HG03378 (cell line): ENCODE measurements at regions not wholly inside any gene's neighbourhood (a gene's known extent, or its start where the extent isn't known, plus 50 kb on each side); places are given as distances from the start of the nearest gene placed in this dataset.
A peak's percentile ranks its signal among the peaks of the same experiment; 100 is the strongest.

Experiments
- ATAC-seq: cut with Tn5 transposase; IDR thresholded peaks from one replicate; pipeline ENCODE4 v1.9.1; 2021; ENCODE audit warnings: mild to moderate bottlenecking, moderate library complexity; ENCODE audit not compliant: unreplicated experiment

DNA sequence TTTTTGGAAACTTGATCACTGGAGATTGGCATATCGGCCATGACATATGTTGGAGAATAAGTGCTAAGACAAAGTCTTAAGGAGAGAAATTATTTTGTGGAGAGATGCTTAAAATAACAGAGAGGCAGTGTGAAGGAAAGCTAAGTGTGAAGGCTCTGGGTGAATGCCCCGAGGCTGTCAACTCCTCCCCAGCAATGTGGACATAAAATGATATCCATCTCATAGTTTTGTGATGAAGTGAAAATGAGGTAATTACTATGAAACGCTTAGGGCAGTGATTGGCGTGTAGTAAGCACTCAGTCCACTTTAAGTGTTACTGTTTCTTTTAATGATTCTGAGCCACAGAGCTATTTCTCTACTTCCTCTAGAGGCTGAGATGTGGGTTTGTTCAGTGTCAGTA, 195.8 kb upstream of the KLF12 start:
- no peak for ATAC-seq

DNA sequence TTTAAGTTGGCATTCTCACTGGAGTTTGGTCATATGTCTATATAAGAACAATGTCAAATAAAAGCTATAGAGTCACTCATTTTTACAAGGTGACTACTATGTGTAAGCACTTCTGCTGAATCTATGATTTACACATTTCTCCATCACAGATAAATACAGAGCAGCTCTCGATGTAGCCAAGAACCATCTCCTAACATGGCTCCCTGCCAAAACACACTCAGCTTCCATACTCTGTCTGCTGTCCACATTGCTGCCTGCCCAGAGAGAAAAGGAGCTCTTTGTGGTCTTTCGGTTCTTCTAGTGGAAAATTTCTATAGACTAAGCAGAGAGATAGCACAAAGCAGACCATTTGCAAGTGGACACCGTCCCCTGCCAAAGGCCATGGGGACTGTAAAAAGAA, 190.9 kb upstream of the KLF12 start:
- no peak for ATAC-seq

DNA sequence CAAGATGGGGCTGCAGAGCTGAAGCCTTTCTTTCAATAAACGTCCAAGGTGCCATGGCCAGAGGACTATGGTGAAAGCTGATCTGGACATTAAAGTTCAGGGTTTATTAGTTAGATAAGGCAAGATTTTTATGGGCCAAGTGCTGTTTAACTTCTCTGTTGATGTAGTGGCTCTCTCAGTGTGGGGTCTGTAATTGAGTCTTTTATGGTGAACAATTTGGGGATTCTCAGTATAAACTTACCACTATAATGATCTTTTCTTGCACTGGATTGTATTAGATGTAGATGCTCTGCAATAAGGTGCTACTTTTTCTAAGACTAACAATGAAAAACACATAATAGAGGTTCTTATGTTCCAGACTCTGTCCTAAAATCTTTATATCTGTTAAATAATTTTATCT, 190.1 kb upstream of the KLF12 start:
- no peak for ATAC-seq

DNA sequence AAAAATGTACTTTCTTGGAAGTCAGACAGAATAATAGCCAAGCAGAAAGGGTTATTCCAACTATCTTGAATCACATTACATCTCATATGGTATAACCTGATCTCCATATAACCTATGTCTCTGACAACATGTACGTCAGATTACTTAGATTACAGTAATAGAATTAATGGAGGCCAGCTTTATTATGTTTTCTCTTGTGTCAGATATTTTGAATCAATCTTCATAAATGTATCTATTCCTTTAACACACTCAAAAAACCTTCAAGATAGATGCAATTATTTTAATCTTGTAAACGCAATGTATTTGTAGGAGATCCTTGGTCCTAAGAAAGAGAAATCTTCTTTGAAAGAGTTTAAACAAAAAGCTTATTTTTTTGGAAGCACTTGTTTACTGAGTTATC, 188.4 kb upstream of the KLF12 start:
- ATAC-seq = no peak

DNA sequence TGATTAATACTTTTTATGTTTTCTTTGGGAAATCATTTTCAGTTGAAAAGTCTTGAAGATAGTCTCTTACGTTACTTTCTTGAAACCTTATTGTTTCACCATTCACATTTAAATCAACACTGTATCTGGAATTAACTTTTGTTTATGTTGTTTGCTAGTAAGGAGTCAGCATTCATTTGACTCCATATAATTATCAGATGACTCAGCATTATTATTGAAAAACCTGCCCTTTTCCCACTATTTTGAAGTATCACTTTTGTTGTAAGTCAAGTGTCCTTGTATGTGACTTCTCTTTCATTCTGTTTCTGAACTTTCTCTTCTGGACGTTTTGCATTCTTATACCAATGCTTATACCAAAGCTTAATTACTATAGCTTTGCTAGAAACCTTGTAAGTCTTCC, 186.1 kb upstream of the KLF12 start:
- ATAC-seq = no peak

DNA sequence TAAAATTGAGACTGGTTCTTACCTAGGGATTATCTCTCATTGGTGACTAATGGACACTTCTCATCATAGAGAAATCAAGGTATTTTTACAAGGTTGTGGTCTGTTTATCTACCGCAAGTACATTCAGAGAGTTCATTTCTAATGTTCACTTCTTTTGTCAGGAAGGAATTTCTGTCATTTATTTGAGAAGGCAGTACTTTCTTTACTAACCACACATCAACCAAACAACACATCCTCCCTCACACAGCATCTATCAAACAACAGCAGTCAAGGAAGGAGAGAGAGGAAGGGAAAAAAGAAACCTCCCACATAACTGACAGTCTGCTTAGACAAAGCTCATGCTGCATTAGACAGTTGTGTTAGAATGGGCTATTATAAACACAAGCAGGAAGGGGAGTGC, 182.3 kb upstream of the KLF12 start:
- ATAC-seq = no peak

DNA sequence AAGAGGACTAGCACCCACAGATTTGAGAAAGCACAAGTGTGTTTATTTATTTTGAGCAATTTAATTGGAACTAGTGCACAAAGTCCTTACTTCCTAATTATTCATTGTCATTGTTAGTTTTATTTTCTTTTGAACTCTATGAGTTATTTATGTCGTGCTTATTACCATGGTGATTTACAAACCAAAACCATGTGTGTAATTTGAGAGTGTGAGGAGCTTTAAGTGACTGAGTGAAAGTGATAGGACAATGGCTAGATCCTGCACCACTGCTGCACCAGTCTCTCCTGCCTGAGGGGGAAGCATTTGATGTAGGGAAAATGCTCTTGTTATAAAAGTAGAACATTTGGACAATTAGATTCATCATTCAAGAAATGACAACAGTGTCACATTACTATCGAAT, 172.3 kb upstream of the KLF12 start:
- ATAC-seq = no peak

DNA sequence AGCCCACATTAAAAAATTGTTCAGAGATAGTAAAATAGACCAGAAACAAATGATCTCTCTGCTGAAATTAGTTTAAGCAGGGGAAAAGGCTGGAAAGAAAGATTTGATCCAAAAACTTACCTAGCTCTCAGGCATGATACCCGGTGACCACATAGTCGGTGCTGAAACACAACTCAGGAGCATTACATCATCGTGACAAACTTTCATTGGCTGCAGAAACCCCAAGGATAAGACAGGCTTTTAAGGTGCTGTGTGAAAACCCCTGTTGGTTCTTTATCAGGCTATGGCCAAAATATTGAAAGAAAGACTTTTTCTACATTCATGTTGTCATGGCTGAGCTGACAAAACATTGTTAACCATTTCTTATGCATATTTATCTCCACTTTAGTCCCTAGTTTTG, 171.7 kb upstream of the KLF12 start:
- no peak for ATAC-seq

DNA sequence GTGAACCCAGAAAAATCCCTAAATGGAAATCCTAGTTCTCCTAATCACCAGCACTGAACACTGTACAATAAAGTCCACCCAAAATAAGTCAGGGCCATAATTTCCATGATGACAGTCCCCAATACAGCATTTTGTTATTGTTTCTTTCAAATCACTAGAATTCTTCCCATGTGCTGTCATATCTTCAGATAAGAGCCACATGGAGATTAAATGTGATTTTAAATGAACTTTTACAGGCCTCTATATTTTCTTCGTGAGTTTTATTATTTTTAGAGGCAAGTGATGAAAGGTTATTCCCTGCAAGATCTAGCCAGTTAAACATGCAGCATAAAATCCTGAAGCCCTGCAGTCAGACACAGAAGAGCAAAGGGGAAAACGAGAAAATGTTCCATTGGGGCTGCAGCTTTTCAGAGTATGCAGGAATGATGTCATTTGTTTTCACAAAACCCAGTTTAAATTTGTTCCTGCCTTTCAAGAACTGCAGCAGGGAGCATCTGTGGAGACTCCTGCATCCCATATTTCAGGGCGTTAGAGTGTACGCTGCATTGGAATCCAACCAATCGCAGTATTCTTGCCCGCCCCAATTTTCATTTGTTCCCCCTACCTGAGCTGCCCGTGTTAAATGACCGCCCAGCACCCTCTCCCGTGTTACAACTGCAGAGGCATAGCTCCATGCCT, 167.2 kb upstream of the KLF12 start:
- ATAC-seq = no peak

DNA sequence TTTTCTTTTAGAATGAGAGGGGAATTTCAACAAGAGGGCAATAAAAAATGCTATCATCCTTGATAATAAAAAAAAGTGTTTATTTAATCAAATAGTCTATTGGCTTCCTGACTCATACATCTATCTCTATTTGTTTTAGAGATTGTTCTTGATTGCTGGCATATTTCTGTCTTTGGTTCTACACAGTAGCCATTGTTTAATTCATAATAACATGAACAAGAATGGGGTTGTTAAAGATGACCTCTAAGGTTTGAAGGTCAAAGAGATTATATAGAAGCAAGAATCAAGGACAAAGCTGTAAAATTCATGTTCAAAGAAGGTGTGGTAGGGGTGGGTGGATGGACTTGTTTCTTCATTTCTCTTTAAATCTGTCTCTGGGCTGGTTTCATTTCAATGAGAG, 166.0 kb upstream of the KLF12 start:
- ATAC-seq = no peak

DNA sequence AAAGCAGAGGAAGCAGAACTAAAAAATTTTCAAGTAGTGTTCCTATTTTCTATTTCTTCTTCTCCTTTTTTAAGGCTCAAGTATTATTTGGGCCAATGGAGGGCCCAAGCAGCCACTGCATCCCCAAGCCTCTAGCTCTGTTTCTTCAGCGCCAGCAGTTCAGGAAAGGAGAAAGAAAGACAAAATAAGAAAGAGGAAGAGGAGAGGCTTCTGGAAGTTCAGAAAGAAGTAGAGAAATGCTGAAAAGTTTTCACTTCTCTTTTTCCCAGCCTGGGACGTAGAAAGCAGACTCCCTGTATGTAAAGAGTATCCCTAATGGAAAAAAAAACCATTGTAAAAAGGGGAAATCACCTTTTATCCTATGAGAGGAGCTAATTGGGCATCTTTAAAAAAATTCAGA, 165.5 kb upstream of the KLF12 start:
- ATAC-seq = no peak

DNA sequence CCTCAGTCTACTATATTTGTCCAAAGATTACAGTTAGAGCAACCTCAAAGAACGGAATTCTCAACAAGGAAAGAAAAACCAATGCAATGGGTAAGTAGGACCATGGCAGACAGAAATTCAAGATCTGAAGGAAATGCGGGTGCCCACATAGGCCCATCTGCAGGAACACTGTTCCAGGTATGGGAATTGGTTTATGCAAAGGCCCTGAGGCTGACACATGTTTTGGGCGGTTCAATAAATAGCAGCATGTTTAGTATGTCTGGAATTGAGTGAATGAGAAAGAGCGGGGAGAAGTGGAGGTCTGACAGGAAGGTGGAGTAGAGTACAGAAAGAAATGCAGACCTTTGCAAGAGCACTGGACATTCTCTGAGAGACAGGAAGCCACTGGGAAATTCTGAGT, 164.7 kb upstream of the KLF12 start:
- ATAC-seq = no peak

DNA sequence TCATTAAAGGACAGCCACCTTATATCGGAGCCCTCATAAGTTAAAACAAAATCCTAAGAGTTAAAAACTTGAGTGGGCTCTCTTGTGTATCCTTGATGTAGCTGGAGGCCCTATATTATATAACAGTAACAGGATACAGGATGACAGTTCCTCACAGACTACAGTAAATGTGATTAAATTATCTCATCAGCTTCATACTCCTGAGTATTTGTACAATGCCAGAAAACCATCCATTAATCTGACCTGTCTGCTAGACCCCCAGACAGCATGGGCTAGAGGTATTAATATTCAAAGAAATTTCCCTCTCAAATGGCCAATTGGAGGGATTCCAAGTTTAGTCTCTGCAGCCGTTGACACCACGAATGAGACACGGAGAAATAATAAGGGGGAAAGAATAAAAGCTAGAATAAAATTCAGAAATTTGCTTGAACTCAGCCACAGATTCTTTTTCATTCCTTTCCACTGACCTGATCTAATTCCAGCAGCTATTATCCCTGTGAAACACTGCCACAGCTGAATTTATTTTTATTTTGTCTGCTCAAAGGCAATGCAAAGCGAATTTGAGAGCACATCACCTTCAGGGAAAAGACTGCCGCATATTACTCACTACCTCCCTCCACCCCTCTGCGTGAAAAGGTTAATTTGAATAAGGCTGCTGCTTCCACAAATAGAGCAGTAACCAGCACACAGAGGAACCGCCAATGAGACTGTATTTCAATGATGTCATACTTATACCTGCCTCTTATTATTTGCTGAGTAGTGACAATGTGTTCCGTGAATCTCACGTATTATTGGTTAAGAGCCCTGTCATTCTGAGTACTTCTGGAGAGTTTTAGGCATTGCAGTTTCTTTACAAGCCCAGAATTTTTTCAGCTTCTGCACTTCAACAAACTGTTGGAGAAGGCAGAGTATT, 155.9 kb upstream of the KLF12 start:
- ATAC-seq = peak; percentile 79

DNA sequence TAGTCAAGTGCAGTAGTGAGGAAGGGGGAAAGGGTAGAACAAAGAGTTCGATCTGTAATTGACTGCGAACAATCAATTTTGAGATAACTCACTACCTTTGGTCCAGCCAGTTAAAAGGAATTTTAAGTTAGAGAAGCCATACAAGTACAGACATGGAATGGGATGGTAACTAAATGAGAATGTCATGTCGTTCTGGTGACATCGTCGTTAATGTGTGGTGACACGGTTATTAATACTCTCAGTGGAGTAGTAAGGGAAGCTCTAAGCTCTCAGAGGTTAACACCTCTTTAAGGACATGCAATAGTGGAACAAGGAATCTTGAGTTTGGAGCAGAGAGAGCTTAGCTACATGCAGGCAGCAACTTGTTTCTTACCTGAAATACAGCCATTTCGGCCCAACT, 154.9 kb upstream of the KLF12 start:
- ATAC-seq = no peak

DNA sequence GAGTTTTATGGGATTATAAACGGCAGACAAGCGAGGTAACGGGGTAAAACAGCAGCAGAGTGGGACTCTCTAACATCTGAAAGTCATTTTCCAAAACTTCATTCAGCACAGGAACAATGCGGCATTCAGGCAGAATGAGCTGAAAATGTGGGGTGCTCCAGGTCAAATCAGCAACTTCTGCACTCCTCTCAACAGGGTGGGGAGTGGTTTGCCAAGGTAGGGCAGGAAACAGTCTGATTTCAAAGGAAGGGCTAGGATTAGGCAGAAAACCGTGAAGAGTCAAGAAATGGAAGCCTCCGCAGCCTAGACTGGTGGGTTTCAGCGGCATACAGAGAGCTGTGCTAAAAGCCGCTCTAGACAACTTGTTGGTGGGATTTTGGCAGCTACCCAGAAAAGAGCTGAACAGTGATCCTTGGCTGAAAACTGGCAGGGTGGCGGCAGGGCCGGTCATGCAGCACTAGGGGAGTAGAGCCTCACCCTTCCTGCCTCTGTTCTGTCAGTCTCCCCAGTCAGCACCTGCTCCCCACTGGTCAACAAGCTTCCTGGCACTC, 154.2 kb upstream of the KLF12 start:
- ATAC-seq = no peak

DNA sequence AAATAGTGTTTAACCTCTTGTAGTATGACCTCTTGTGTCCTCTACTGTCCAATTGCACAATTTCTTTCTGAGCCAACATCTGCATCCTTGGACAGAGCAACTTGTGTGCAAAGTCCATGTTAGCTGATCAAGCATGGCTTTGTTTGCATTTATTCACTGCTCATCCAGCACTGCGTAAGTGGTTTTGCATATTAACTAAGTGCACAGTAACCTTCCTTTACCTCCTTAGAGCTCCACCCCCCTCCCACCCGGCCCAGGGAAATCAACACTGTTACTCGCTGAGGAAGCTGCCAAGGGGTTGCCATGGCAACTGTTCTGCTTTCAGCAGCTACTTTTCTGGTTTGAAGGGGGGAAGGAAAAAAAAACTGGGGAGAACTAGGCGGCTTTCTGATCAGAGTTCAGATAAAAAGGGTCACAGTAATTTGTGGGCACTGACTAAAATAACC, 153.5 kb upstream of the KLF12 start:
- ATAC-seq = peak; percentile 42

DNA sequence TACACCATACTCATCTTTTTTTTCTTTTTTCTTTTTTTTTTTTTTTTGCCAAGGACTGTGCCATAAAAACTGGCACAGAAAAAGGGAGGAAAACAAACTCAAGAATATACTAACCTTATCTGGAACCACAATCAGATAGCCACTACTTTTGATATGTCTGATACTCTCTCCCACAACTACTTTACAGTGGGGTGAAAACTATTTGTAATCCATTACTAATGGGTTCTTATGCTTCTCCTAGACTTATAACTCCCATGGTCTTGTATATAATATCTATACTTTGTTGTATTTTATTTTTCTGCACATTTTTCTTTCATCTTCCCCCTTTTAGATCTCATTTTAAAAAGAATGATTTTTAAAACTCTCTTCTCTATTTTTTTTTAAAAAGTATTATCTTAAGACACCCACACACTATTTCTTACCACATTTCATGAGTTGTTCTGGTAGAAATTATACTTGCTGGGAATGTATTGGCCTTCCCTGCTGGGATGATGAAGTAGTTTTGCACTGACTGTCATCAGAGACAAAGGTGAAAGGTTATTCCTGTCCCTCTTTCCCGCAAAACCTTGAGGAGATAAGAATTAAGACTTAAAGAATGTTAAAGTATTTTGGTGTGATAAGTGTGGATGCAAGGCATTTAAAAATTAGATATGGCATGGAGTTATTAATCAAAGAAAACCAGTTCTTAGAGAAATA, 146.7 kb upstream of the KLF12 start:
- ATAC-seq = no peak

DNA sequence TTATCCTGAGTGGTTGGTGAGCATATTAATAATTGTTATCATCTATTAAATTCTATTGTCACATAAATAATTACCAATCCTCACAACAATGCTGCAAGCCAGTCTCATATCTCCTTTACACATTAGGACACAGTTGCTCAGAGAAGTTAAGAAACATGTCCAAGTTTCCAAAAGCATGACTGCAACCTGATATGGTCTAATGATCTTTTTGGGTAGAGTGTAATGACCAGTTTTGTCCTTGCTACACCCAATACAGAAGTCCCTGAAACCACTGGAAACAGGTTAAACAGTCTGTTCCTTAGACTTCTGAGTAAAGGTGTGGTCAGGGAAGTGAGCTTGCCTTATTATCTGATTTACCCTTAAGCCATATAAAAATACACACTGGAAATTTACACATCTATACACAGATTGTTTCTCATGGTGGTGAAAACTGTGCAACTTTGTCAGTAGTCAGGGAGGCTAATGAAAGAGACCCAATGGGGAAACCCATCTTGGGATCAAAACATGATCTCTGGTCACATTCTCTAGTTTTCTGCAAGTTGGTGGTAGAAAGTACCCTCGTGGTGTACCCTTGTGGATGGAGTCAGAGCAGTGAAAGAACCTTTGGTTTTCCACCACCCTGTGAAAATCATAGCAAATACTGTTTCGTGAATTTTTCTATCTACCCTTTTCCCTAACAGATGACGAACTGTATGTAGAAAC, 146.0 kb upstream of the KLF12 start:
- no peak for ATAC-seq

DNA sequence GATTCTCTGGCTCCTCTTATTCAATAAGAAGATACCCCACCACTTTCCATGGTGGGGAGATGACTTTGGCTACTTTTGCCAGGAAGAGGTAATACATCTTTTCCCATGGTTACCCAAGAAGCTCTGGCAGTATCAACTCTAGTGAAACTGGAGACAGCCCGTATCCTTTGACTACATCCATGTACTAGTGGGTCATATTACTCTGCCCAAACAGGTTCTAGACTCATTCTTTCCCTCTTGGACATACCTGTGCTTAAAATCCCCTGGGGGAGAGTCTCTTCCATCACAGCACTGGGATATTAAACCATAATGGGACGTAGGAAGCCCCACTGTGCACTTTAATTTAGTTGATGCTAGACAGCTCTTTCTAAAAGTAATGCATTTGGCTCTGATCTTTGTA, 144.7 kb upstream of the KLF12 start:
- no peak for ATAC-seq

DNA sequence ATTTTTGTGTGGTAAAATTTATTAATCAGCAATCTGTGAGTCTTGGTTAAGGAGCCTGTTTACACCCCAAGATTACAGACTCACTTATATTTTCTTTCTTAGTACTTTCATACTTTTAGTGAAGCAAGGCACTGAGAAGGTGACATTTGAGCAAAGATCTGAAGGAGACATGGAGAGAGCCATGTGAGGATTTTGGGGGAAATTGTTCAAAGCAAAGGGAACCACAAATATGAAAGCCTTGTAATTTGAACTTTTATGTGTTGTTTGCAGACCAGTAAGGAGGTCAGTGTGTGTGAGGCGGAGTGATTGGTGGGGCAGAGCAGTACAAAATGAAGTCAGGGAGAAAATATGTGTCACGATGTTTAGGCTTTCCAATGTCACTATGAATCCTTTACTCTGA, 140.7 kb upstream of the KLF12 start:
- no peak for ATAC-seq

DNA sequence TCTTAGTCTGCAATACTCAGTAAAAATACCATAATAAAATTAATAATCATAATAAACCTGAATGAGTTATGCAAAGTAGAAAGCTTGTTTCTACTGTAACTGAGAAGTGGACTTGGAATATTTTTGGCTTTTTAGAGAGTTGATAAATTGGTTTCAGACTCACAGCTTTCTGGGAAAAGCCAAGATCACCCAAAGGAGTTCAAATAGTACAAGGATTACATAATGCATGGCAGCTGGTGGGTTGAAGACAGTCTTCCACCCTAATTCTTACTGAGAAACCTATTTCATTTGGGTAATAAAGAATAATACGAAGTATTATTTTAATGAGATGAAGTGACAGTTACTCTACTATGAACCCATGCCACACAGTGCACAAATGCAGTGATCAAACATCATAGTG, 139.4 kb upstream of the KLF12 start:
- no peak for ATAC-seq
